GM23338 (cell line): ENCODE measurements at regions not wholly inside any gene's neighbourhood (a gene's known extent, or its start where the extent isn't known, plus 50 kb on each side); places are given as distances from the start of the nearest gene placed in this dataset.

Experiments used
- ATAC-seq: fragments of 200-7000 bp; cut with Tn5 transposase; 3 replicates; pipeline ENCODE4 v1.9.1; 2020
- DNase-seq: peaks from one replicate; pipeline ENCODE4 v3.0.0-alpha.2; 2015; ENCODE audit warnings: low spot score
- H2AFZ ChIP-seq: fragments of 200-600 bp; sonication (generic); 2 replicates; pipeline ENCODE4 v1.8.0; 2016; ENCODE audit warnings: antibody characterized with exemption, mild to moderate bottlenecking, moderate library complexity
- H3F3A ChIP-seq: fragments of 200-600 bp; sonication (generic); replicated peaks from 2 replicates; pipeline ENCODE4 v1.8.0; 2017; ENCODE audit warnings: antibody characterized with exemption, mixed run types, low read depth
- H3K27ac ChIP-seq: fragments of 200-600 bp; sonication (generic); 2 replicates; pipeline ENCODE4 v1.6.1; 2016; ENCODE audit warnings: low read depth
- H3K27me3 ChIP-seq: fragments of 200-600 bp; sonication (generic); 2 replicates; pipeline ENCODE4 v1.8.0; 2016; ENCODE audit warnings: mild to moderate bottlenecking, mixed run types, moderate library complexity; ENCODE audit not compliant: insufficient read depth
- H3K36me3 ChIP-seq: fragments of 200-600 bp; sonication (generic); 2 replicates; pipeline ENCODE4 v1.8.0; 2016; ENCODE audit warnings: mild to moderate bottlenecking; ENCODE audit not compliant: insufficient read depth
- H3K4me1 ChIP-seq: fragments of 200-600 bp; sonication (generic); 2 replicates; pipeline ENCODE4 v1.8.0; 2016; ENCODE audit warnings: mild to moderate bottlenecking, moderate library complexity; ENCODE audit not compliant: insufficient read depth
- H3K4me2 ChIP-seq: fragments of 200-600 bp; sonication (generic); 2 replicates; pipeline ENCODE4 v1.7.1; 2017; ENCODE audit warnings: mixed run types
- H3K4me3 ChIP-seq: fragments of 200-600 bp; sonication (generic); 2 replicates; pipeline ENCODE4 v1.6.1; 2016; ENCODE audit warnings: mixed run types
- H3K79me2 ChIP-seq: fragments of 200-600 bp; sonication (generic); replicated peaks from 2 replicates; pipeline ENCODE4 v1.8.0; 2017; ENCODE audit warnings: mild to moderate bottlenecking; ENCODE audit not compliant: insufficient read depth
- H3K9me2 ChIP-seq: fragments of 200-600 bp; sonication (generic); 2 replicates; pipeline ENCODE4 v1.8.0; 2017; ENCODE audit not compliant: insufficient read depth
- H4K20me1 ChIP-seq: fragments of 200-600 bp; sonication (generic); replicated peaks from 2 replicates; pipeline ENCODE4 v1.8.0; 2017; ENCODE audit warnings: mild to moderate bottlenecking; ENCODE audit not compliant: insufficient read depth
- H3K27ac Mint-ChIP-seq: 2 replicates; pipeline ENCODE4 v1.8.0; 2020; ENCODE audit warnings: inconsistent platforms, mild to moderate bottlenecking, moderate library complexity, mixed read lengths
- H3K27me3 Mint-ChIP-seq: 3 replicates; pipeline ENCODE4 v1.8.0; 2022; ENCODE audit warnings: low read depth, mild to moderate bottlenecking, moderate library complexity, mixed read lengths, inconsistent platforms; ENCODE audit not compliant: insufficient read depth, poor library complexity
- H3K36me3 Mint-ChIP-seq: 3 replicates; pipeline ENCODE4 v1.8.0; 2021; ENCODE audit warnings: low read depth, mild to moderate bottlenecking, inconsistent platforms, moderate library complexity, mixed read lengths
- H3K4me1 Mint-ChIP-seq: 3 replicates; pipeline ENCODE4 v1.8.0; 2020; ENCODE audit warnings: mild to moderate bottlenecking, inconsistent platforms, mixed read lengths
- H3K4me3 Mint-ChIP-seq: 3 replicates; pipeline ENCODE4 v1.8.0; 2021; ENCODE audit warnings: moderate library complexity, mild to moderate bottlenecking, inconsistent platforms, mixed read lengths
- H3K9me3 Mint-ChIP-seq: 3 replicates; pipeline ENCODE4 v1.8.0; 2020; ENCODE audit warnings: moderate library complexity, mild to moderate bottlenecking, inconsistent platforms, mixed read lengths
- CREB1 ChIP-seq: fragments of 250-450 bp; sonication (Bioruptor Pico); IDR thresholded peaks from 2 replicates; pipeline ENCODE4 v1.5.0; 2020; ENCODE audit warnings: low read depth, mild to moderate bottlenecking, moderate library complexity
- CTCF ChIP-seq, 2 experiments: fragments of 200-600 bp in 1 of 2; sonication (generic) in 1 of 2; conservative IDR thresholded peaks; 2 replicates each; pipeline versions ENCODE4 v1.5.1 to v1.6.1; 2016 to 2017; ENCODE audit warnings: antibody characterized with exemption in 2 of 2, low read depth in 2 of 2, mild to moderate bottlenecking in 2 of 2, moderate library complexity in 1 of 2
- ETS1 ChIP-seq: IDR thresholded peaks from 2 replicates; pipeline ENCODE4 v1.6.1; 2016; ENCODE audit warnings: antibody characterized with exemption
- EZH2 ChIP-seq: fragments of 200-600 bp; sonication (generic); IDR thresholded peaks from one replicate; pipeline ENCODE4 v1.8.0; 2017; ENCODE audit warnings: antibody characterized with exemption, mild to moderate bottlenecking, low read depth; ENCODE audit not compliant: unreplicated experiment
- EZH2phosphoT487 ChIP-seq: fragments of 200-600 bp; sonication (generic); IDR thresholded peaks from one replicate; pipeline ENCODE4 v1.8.1; 2018; ENCODE audit warnings: antibody characterized with exemption; ENCODE audit not compliant: unreplicated experiment
- JUNB ChIP-seq: IDR thresholded peaks from one replicate; pipeline ENCODE4 v1.6.1; 2016; ENCODE audit warnings: antibody characterized with exemption; ENCODE audit not compliant: unreplicated experiment
- NANOG ChIP-seq: IDR thresholded peaks from 2 replicates; pipeline ENCODE4 v1.6.1; 2016; ENCODE audit warnings: antibody characterized with exemption, borderline replicate concordance
- POLR2AphosphoS5 ChIP-seq: IDR thresholded peaks from 2 replicates; pipeline ENCODE4 v1.6.1; 2016; ENCODE audit warnings: antibody characterized with exemption, low read depth
- REST ChIP-seq: IDR thresholded peaks from one replicate; pipeline ENCODE4 v1.6.1; 2018; ENCODE audit warnings: antibody characterized with exemption; ENCODE audit not compliant: unreplicated experiment
- STAT1 ChIP-seq: IDR thresholded peaks from one replicate; pipeline ENCODE4 v1.6.1; 2016; ENCODE audit warnings: antibody characterized with exemption; ENCODE audit not compliant: unreplicated experiment
- ZNF114 ChIP-seq: fragments of 250-450 bp; sonication (Bioruptor Pico); IDR thresholded peaks from 2 replicates; pipeline ENCODE4 v1.5.0; 2020; ENCODE audit warnings: mild to moderate bottlenecking, moderate library complexity
- ZNF331 ChIP-seq: fragments of 250-450 bp; sonication (Bioruptor Pico); IDR thresholded peaks from 2 replicates; pipeline ENCODE4 v1.5.0; 2020; ENCODE audit warnings: low read depth, mild to moderate bottlenecking, moderate library complexity
- ZNF462 ChIP-seq: fragments of 250-450 bp; sonication (Bioruptor Pico); IDR thresholded peaks from 2 replicates; pipeline ENCODE4 v1.5.0; 2020; ENCODE audit warnings: mild to moderate bottlenecking, moderate library complexity

GRCh38 chr1:31511848-31512615 lies 64.3 kb upstream of the TINAGL1 start:
- Histone ChIP-seq H3K27ac (no peak overlapping the region), H3K4me3 (no peak overlapping the region), H3K9me2 (0 out of 2 replicates have a peak, but pooled peaks cover 7% of the 10 kb centered on the region), H3F3A (no peaks in the 10 kb centered on the region), H3K36me3 (no peaks in the 10 kb centered on the region), H3K79me2 (no peaks in the 10 kb centered on the region), H3K4me1 (no peaks in the 10 kb centered on the region), H2AFZ (no peak overlapping the region), H3K27me3 (no peaks in the 10 kb centered on the region), H3K4me2 (no peak overlapping the region), H4K20me1 (no peaks in the 10 kb centered on the region)
- Mint-ChIP-seq H3K9me3 (peaks cover 9% of the 10 kb centered on the region), H3K36me3 (no peaks in the 10 kb centered on the region; the same call in 1 of the 3 replicates), H3K4me3 (no peak overlapping the region), H3K27me3 (peaks cover 6% of the 10 kb centered on the region), H3K4me1 (peaks cover 15% of the 10 kb centered on the region), H3K27ac (no peak overlapping the region)
- TF ChIP-seq POLR2AphosphoS5 (no peak), CREB1 (no peak), EZH2 (no peak), ZNF331 (CRISPR knock-in tag) (no peak), NANOG (no peak), CTCF (conservative IDR thresholded peaks at IDR 0.05; ENCODE audit: low read depth in 2 of 2) (no peak), EZH2phosphoT487 (no peak), JUNB (no peak), ZNF114 (no peak), REST (no peak), STAT1 (no peak), ETS1 (no peak), ZNF462 (CRISPR knock-in tag) (no peak)
- DNase-seq (no peak), ATAC-seq (no peak)
